NCI-H226 (cell line): ENCODE measurements at regions not wholly inside any gene's neighbourhood (a gene's known extent, or its start where the extent isn't known, plus 50 kb on each side); places are given as distances from the start of the nearest gene placed in this dataset.
"Not testable (repeated sequence)": the region's sequence is repeated elsewhere in the genome, so short reads cannot be mapped to it uniquely, and the experiment has no call there.

Source experiments
- DNase-seq: peaks from one replicate; pipeline ENCODE4 v3.0.0-alpha.2; 2015

DNA sequence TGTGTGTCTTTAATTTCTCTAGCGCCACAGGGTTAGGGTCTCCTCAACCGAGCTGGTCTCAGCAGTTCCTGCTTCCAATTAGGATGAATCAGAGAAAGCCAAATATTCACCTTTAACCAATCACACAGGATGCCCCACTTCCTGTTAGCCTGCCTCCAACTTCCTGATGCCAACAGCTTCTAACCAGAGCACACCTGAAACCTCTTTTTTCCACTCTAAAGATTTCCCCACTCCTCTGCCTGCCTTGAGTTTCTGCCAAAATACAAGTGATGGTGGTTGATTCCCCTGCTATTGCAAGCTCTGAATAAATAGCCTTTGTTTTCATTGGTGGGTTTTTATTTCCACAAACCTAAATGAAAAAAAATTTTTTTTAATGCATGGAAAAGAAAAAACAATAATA lies 144.7 kb upstream of the UST start:
- DNase-seq = no peak

GRCh38 chr6:148608199-148608951 lies 138.5 kb upstream of the UST start:
- no peak for DNase-seq

GRCh38 chr6:148611213-148611612 lies 135.6 kb upstream of the UST start:
- no peak for DNase-seq

DNA sequence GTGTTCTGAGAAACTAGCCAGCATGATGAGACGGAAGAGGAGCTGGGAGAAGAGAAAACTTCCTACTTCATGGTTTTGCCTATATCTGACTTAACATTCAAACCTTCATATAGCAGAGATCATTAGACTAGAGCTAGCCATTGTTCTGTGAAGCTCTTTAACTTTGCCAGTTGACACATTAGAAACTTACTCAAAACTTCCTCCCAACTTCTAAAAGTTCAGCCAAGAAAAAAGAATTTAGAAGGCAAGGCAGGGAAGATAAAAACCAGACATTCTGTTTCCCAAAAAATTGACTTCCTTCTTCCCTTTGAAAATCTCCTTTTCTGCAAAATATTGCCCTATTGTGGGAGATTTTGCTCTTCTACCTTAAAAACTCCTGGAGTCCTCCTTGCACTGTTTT lies 134.8 kb upstream of the UST start:
- DNase-seq = no peak

DNA sequence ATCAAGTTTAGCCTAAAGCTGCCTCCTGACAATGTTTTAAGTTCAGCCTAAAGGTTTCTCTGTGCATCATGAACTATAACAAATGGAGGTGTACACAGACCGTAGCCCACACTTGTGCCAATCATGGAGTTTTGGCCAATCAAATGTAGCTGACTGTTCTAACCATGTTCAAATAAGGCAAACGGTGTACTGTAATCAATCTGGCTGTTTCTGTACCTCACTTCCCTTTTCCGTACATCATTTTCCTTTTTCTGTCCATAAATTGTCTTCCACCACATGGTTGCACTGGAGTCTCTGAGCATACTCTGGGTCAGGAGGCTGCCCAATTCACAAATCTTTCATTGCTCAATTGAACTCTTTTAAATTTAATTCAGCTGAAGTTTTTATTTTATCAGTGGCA lies 132.2 kb upstream of the UST start:
- DNase-seq = no peak

DNA sequence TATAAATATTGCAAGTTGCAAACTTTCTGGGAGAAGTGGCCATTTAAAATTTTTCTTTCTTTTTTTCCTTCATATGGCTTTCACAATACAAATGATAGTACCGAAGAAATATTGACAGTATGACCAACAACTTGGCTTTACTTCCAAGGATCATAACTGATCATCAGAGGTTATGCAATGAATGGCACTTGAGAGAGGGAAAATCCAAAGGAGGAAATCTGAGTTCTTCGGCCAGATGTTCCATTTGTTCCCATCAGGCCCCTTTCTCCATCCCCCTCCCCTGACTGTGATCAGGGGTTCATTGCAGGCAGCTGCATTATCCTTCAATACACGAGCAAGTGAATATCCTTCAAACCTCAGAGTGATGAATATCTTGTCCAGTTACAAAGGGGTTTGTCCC lies 130.0 kb upstream of the UST start:
- DNase-seq = no peak

- DNase-seq = peak; percentile 51
Observed at GRCh38 chr6:148617530-148617929, 129.3 kb upstream of the UST start.

DNA sequence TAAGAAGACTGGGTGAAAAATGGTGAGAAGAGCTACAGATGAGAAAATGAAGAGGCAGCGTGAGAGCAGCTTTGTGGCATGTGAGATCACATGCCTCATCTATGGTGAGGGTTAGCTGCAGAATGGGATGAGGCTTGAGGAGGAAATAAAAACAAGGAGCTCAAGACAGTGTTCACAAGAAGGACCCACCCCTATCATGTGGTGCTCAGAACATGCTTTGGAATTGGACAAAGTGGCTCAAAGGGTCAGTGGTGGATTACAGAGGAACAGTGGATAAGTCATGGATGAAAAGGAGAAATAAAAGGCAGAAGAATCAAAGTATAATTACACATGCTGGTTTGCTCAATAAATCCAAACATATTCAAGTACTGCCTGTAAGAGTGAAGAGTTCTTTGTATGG lies 126.9 kb upstream of the UST start:
- no peak for DNase-seq

GRCh38 chr6:148620579-148621298 lies 126.1 kb upstream of the UST start:
- no peak for DNase-seq

DNA sequence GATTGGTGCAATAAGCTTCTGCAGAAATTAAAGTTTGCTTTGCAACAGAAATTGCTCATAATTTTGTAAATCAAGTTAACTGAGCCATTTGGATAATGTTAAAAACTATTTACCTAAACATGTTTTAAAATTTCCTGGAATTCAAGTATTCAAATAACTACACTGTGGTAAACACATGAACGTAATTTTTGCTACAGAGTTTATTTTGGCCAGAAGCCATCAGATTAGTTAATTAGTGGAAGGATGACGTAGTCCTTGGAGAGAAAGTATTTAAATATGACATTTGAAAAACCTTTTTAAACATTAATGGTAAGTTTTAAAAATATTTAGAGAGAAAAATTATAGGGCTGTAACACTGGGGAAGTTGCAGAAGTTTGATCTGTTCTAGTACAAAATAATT lies 121.2 kb upstream of the UST start:
- DNase-seq = no peak

- no peak for DNase-seq
Observed at GRCh38 chr6:148628251-148628650, 118.6 kb upstream of the UST start.

GRCh38 chr6:148629181-148629580 lies 117.6 kb upstream of the UST start:
- DNase-seq = no peak

GRCh38 chr6:148629592-148630465 lies 117.0 kb upstream of the UST start:
- DNase-seq = no peak

DNA sequence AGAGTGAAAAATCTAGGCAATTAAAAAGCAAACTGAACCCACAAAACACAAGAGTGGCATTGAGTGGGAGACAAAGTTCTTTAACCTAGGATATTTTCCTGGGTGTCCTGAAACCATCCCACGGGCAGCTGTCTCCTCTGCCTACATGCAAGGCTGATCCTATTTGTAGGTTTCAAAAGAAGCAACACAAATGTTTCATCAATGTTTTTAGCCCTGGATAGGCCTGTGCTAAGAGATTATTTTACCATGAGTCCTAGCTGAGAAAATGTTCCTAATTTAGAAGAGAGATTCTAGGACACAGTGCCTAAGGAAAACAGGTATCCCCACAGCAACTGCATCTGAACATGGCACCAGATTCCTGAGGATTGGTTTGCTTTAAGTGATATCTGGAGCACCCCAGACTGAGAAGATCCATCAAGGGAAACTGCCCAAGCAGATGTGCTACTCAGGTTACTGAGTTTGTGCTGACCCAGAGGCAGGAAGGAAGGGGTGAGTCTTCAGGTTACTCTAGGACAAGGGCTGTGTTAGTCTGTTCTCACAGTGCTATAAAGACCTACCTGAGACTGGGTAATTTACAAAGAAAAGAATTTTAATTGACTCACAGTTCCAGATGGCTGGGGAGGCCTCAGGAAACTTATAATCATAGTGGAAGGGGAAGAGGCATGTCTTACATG lies 111.6 kb upstream of the UST start:
- no peak for DNase-seq

DNA sequence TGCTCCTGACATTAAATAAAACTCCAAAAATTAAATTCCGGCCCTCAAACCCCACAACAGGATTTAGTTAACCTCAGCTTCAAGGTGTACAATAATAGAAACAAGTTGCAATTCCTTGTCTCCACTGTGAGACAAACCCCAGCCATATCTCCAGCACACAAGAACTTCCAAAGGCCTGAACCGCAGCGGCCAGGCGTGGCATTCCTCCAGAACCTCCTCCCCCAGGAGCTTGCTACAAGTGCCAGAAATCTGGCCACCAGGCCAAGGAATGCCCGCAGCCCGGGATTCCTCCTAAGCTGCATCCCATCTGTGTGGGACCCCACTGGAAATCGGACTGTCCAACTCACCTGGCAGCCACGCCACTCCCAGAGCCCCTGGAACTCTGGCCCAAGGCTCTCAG lies 105.0 kb upstream of the UST start:
- DNase-seq = not testable (repeated sequence)

DNA sequence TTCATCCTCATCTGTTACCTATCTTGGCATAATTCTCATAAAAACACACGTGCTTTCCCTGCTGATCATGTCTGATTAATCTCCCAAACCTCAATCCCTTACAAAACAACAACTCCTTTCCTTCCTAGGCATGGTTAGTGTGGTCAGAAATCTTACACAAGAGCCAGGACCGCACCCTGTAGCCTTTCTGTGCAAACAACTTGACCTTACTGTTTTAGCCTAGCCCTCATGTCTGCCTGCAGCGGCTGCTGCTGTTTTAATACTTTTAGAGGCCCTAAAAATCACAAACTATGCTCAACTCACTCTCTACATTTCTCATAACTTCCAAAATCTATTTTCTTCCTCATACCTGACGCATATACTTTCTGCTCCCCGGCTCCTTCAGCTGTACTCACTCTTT lies 103.6 kb upstream of the UST start:
- not testable (repeated sequence) for DNase-seq

GRCh38 chr6:148645049-148645448 lies 101.8 kb upstream of the UST start:
- not testable (repeated sequence) for DNase-seq

DNA sequence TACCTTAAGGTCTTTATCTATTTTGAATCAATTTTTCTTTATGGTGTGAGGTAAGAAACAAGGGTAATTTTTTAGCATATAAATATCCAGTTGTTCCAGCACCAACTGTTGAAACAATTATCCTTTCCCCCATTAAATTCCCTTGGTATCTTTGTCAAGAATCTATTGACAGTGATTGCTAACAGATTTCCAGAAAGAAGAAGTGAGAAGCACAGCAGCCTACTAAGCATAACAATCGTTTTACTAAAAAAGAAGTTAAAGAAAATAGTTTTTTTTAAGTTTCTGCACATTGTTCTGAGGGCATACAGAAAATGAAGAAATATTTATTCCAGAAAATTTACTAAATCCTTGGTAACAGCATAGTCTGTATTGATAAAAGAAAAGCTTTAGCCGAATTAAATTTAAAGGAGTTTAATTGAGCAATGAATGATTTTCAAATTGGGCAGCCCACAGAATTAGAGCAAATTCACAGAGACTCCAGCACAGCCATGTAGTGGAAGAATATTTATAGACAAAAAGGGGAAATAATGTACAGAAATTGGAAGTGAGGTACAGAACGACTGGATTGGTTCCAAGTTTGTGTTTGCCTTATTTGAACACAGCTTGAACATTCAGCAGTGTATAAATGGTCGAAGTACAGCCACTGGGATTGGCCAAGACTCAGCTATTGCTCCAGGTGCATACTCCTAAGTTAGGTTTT lies 97.9 kb upstream of the UST start:
- no peak for DNase-seq

GRCh38 chr6:148649454-148649963 lies 97.3 kb upstream of the UST start:
- no peak for DNase-seq

DNA sequence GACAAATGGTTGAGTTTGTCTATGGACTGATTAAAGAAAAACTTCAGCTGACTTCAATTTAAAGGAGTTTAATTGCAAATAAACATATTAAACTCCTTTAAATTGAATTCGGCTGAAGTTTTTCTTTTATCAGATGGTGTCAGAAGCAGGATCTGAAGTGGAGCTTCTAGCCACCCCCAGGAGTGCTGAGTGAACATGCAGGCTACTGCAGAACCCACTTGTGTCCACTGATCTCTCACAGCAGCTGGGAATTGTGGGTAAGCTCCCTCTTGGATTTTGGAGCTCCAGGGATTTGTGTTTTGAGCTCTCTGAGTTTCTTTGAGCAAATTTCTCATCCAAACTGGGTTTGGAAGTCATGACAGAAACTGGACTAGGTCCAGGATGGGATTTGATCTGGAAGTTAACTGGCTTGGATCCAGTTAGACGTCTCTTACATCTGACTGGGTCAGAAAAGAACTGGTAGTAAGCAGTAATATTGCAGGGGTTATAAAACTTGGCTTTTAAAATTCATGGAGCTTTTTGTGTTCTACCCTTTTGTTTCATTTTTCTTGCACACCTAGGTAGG lies 95.8 kb upstream of the UST start:
- no peak for DNase-seq

DNA sequence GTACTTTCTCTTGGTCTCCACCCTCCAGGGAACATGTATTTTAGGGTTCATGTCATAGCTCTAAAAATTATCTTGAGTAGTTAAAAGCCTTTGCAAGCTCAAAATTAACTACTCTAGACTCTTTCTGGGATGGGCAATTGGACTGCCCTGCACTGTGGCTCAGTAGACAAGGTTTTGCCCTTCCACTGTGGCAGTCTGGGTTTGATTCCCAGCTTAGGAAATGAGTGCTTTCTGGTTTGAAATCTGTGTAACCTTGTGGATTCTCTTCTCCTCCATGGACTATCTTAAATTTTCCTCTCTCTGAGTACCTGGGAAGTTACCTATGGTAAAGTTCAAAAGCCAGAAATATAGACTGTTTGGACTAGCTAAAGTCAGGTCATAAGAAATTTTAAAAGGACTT lies 94.6 kb upstream of the UST start:
- no peak for DNase-seq
